ENCODE measurements at regions not wholly inside any gene's neighbourhood (a gene's known extent, or its start where the extent isn't known, plus 50 kb on each side); places are given as distances from the start of the nearest gene placed in this dataset.
A peak's percentile ranks its signal among the peaks of the same experiment; 100 is the strongest.

DNA sequence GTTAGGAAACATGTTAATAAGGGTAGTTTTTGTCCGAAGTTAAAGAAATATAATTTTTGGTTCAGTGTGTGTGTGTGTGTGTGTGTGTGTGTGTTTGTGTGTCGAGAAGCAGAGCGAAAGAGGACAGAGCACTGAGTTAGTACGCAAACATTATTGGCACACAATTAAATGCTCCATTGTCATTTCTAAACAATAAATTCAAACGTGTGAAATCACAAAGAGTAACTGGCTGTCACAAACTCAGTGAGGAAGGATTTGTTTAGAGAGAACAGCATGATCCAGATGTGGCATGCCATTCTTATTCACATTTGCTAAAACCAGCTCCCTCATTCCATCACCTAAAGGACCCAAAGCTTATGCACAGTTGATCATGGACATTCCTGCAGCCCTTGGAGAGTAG lies 970.8 kb downstream of the DTWD2 start:
- no peak for DNase-seq (ENCODE audit: low read depth in 2 of 2)
- TF ChIP-seq, protein P1, sequence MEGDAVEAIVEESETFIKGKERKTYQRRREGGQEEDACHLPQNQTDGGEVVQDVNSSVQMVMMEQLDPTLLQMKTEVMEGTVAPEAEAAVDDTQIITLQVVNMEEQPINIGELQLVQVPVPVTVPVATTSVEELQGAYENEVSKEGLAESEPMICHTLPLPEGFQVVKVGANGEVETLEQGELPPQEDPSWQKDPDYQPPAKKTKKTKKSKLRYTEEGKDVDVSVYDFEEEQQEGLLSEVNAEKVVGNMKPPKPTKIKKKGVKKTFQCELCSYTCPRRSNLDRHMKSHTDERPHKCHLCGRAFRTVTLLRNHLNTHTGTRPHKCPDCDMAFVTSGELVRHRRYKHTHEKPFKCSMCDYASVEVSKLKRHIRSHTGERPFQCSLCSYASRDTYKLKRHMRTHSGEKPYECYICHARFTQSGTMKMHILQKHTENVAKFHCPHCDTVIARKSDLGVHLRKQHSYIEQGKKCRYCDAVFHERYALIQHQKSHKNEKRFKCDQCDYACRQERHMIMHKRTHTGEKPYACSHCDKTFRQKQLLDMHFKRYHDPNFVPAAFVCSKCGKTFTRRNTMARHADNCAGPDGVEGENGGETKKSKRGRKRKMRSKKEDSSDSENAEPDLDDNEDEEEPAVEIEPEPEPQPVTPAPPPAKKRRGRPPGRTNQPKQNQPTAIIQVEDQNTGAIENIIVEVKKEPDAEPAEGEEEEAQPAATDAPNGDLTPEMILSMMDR (IDR thresholded peaks at IDR 0.05; ENCODE audit: low read depth, low read length) = no peak
- no peak overlapping the region for H3K4me3 ChIP-seq (replicated peaks in 1 of 2; ENCODE audit: low read depth in 2 of 2, low read length in 2 of 2)

DNA sequence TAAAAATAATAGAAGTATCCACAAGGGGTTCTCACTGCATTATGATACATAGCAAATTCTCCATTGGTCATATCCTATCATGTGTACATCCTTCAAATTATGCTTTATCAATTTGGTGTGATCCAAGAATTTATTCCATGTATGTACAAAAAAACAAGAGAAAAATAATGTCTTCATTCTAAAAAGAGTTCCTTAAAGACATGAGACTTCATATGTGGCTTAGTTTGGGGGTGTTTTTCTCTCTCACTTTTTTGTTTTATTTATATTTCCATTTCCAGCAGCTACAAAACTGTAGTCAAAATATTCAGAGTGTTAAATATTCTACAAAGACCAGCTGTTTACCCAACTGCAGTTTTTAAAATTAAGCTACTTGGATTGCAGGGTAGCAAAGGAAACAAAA lies 972.0 kb downstream of the DTWD2 start:
- DNase-seq (ENCODE audit: low read depth in 2 of 2) = no peak
- H3K4me3 ChIP-seq (replicated peaks in 1 of 2; ENCODE audit: low read depth in 2 of 2, low read length in 2 of 2) = no peak overlapping the region
- TF ChIP-seq, protein P1 (IDR thresholded peaks at IDR 0.05; ENCODE audit: low read depth, low read length) = no peak

DNA sequence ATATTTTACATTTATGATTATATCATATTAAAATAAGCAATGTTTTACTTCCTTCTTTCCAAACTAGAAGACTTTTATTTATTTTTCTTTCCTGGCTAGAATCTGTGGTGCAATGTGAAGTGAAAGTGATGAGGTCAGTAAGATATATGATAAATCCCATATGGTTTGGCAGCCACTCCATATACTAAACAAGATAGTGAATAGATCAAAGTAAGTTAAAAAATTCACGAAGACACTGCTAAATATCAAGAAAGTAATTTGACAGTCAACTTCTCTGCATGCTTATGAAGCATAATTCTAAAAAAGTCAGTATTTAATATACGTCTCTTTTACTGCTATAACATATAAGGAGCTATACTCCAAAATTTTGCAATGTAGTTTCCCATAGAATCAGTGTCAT lies 972.8 kb downstream of the DTWD2 start:
- H3K4me3 ChIP-seq (replicated peaks in 1 of 2; ENCODE audit: low read depth in 2 of 2, low read length in 2 of 2) = no peak overlapping the region
- DNase-seq (ENCODE audit: low read depth in 2 of 2) = no peak
- TF ChIP-seq, protein P1 (IDR thresholded peaks at IDR 0.05; ENCODE audit: low read depth, low read length) = no peak

DNA sequence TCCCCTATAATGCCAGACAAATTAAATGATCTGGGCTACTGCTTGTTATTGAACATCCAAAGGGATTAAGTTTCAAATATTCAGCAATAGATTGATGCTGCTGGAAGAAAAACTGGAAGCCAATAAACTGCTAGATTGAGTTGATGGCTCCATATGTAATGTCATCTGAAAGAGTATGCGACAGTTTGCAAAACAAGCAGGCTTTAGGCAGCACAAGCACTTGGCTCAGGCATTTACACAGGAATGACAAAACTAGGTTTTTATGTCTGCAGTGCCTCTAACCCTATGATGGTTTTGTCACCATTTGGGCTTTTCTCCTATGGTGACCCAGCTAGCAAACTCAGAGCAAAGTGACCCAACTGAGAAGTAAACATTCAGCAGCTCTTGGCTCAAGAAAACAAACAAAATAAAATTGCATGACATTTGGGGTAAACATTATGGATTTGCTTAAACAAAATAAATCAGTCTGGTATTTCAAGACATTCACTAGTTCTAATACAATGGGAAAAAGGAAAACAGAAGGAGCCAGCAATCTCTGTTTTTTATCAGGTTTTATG lies 978.5 kb downstream of the DTWD2 start:
- TF ChIP-seq, protein P1 (IDR thresholded peaks at IDR 0.05; ENCODE audit: low read depth, low read length) = no peak
- no peak overlapping the region for H3K4me3 ChIP-seq (replicated peaks in 1 of 2; ENCODE audit: low read depth in 2 of 2, low read length in 2 of 2)
- DNase-seq (ENCODE audit: low read depth in 2 of 2) = no peak

DNA sequence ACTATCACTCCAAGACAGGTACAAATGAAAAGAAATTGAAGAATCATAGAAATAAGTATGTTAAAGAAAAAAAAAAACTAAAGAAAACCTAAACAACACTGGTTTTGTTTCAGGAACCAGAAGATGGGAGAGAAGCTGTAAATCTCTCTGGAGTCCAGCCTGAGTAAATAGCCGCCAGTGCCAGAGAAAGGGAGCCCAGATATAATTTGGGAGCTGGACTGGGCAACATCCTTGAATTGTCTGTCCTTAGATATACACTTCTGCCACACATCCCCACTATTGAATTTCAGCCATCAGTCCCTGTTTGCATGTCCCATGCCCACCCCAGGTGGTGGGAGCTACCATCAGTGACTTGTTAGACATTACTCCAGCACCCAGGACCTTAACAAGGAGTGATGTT lies 979.6 kb downstream of the DTWD2 start:
- no peak overlapping the region for H3K4me3 ChIP-seq (replicated peaks in 1 of 2; ENCODE audit: low read depth in 2 of 2, low read length in 2 of 2)
- DNase-seq (ENCODE audit: low read depth in 2 of 2) = no peak
- TF ChIP-seq, protein P1 (IDR thresholded peaks at IDR 0.05; ENCODE audit: low read depth, low read length) = no peak

DNA sequence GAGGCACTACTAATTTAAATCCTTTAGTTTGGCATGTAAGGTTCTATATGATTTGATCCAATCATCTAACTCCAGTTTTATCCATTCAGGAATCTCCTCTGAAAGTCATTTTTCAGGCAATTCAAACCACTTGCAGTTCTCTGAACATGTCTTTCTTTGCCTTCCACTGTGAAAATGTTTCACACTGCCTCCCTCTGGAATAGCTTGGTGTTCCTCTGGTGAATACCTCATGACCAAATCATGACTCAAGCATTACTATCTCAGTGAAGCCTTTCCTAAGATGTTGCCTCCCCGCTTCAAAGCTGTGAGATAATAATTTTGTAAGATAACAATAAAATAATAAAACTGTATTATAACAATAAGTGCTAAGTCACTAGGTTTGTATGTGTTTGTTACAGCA lies 981.1 kb downstream of the DTWD2 start:
- TF ChIP-seq, protein P1 (IDR thresholded peaks at IDR 0.05; ENCODE audit: low read depth, low read length) = no peak

DNA sequence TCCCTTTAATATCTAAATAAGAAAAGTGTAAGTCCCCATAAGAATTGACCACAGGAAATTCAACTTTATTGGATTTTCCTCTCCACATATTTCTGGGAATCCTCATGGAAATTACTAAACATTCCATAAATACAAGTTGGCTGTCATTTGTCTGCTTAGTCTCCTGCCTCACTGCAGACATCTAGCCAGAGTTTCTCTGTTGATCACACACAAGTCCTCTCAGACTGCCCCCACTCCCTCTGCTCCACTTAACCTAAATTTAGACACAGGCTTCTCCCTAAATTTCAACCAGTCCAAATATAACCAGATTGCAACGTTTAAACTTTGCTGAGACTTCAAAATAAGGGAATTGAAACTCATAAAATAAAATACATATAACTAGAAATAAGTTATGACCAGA lies 982.1 kb downstream of the DTWD2 start:
- H3K4me3 ChIP-seq (replicated peaks in 1 of 2; ENCODE audit: low read depth in 2 of 2, low read length in 2 of 2) = no peak overlapping the region
- TF ChIP-seq, protein P1 (IDR thresholded peaks at IDR 0.05; ENCODE audit: low read depth, low read length) = no peak
- no peak for DNase-seq (ENCODE audit: low read depth in 2 of 2)

More for the DNA sequence above, 981.1 kb downstream of the DTWD2 start:
- H3K4me3 ChIP-seq (replicated peaks in 1 of 2; ENCODE audit: low read depth in 2 of 2, low read length in 2 of 2) = no peak overlapping the region
- DNase-seq (ENCODE audit: low read depth in 2 of 2) = peak; percentile 4 to 9
